Stimulated activated CD4-positive, alpha-beta T cell treated with anti-CD3 and anti-CD28 coated beads, Interleukin-1b, Interleukin-23, amount 100 ng/mL, for 24 hours (primary cell): ENCODE measurements at regions not wholly inside any gene's neighbourhood (a gene's known extent, or its start where the extent isn't known, plus 50 kb on each side); places are given as distances from the start of the nearest gene placed in this dataset.

ENCODE experiments used
- DNase-seq, 4 experiments: peaks; one replicate each; pipeline ENCODE4 v3.0.0-alpha.2; 2020; ENCODE audit warnings: low read depth in 4 of 4, low spot score in 1 of 4

DNA sequence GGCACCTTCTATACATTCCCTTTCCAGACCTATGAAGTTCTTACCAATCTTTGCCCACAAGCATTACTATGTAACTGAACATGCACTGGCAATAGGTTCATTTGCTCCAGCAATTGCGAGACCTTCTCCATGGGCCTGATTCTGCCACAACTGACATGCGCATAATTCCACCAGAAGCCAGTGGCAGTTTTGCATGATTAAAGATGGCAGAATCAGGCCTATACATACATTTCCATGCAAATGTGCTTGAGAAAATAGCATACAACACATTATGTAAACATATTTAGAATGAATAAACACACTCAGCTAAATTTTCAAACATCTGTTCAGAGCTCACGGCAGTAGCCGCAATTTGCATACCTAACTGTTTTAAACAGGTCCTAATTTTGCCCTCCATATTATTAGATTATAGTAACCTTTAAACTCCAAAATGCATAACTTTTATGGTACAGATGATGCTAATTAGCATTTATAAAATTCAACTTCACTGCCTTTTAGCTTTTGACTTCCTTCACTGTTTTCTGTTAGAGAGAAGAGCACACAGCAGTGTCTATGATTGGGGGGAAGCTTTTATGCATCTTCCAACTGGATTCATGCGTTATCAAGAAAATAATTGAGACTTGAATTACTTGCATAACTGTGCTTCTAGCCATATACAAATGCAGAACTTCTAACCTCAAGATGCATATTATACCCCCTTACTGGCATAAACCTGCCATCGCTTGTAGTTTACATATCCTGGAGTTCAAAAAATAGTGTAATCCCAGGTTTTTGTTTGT, 155.3 kb upstream of the CDH19 start:
- DNase-seq, result no peak

- DNase-seq, result no peak
These were observed 154.1 kb upstream of the CDH19 start for GRCh38 chr18:66757946-66758345.

DNA sequence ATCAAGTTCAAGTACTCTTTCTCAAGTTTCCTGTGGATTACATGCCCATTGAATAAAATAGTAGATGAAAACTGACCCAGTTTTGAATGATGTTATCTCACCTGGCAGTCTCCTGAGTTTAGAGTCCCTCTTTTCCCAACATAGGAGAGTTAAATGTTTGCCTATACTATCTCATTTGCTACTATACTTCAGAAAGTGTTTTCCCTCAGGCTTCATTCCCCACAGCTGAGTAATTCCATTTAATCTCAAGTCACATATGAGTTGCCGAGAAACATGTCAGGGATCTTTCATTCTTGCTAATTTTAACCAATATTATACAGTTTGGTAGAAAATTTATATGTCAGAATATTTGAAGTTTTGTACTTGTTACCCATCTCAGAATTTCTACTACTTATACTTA, 150.4 kb upstream of the CDH19 start:
- DNase-seq, result no peak

DNA sequence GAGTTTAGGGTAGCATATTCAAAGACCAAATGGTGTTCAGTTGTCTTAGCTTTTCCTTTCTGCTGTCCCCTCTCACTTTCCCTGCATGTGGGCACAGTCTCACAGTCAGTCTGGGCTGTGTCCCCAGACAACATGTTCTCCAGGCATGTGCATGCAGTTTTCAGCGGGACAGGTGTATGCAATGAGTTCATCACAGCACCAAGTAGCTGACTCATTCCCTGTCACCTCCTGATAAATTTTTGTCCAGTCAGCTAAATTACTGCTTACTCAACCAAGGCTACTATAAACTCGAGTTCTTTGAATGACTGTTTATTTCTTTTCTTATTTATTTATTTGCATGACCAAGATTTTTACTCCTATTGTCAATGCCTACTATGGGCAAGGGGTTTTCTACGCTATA, 148.8 kb upstream of the CDH19 start:
- no peak for DNase-seq

DNA sequence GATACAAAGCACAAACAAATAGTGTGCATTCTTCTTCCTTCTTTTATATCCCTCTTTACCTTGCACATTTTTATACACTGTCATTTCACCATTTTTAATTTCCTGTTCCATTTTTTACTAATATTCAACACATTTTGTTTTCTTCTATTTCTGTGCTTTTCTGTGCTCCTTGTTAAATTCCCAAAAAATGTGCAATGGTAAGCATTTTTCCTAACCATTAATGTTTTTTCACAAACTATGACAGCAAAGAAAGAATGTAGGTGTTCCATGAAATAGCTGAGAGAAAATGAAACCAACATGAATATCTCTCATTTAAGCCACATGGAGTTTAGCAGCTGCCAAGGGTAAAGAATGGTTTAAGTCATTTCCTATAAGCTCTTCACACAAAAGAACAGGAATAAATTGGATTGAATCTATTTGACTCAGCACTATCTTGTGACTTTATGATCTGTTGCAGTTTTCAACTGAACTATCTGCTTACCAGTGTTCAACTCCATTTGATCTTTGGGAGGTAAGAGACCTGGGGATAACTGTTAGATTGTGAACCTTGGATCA, 145.7 kb upstream of the CDH19 start:
- no peak for DNase-seq

- DNase-seq, result no peak
These were observed 145.1 kb upstream of the CDH19 start for GRCh38 chr18:66749030-66749429.

DNA sequence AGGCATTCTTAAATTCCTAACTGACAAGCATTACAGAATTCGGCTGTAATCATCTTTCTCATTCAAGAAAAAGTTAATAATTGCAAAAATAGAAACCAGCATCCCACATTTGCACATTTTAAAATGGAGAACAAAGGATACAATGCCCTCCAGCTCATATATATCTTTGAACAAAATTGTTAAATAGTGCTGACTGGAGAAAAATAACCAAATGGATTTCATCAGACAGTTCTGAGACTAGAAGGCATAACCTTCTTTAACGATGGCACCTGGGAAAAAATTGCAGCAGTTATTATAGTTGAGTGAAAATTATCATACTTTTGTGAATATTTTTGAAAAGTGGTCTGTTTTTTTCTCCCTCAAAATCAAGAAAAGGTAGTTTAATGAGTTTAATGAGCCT, 138.9 kb upstream of the CDH19 start:
- no peak for DNase-seq

- no peak for DNase-seq
These were observed 132.0 kb upstream of the CDH19 start for GRCh38 chr18:66735933-66736332.

DNA sequence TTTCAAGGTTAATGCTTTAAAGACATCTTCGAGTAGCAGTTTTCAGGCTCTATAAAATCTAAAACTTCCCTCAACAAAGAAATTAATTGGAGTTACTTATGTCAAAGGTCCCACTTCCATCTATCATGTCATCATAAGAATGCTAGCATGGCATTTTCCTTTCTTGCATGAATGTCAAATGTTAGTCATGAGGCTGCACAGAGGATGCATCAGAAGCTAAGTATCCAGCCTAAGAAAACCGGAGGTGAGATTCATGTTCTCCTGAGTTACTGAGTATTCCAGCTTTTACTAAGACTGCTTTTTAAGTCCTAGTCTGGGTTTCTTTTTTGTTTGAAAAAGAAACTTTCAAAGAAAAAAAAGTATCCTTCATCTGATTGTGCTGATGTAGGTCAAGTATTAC, 130.6 kb upstream of the CDH19 start:
- no peak for DNase-seq

DNA sequence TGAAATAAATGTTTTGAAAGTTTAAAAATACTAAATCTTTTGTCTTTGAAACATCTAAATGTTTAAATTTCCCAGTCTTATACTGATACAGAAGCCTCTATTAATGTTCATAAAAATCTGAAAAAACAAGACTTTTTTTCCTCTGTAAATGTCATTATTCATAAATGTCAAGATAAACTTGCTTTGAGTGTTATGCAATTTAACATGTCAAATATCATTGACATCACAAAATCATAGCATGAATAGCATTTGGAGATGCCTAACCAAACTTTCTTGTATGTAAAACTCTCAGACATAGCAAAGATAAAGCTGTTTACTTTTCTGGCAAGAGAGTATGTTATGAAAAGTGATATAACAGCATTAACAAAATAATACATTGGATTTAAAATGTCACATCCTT, 128.0 kb upstream of the CDH19 start:
- DNase-seq, result no peak

- DNase-seq, result no peak
These were observed 125.8 kb upstream of the CDH19 start for GRCh38 chr18:66729442-66730239.

DNA sequence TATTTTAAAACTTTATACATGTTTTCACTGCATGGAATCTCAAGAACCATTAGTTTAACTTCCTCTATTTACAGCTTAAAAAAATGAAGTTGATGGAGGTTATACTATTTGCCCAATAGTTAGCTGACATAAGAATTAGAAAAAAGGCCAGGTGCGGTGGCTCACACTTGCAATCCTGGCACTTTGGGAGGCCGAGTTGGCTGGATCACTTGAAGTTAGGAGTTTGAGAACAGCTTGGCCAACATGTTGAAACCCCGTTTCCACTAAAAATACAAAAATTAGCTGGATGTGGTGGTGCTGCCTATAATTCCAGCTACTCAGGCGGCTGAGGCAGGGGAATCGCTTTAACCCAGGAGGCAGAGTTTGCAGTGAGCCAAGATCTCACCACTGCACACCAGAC, 125.1 kb upstream of the CDH19 start:
- DNase-seq, result no peak

DNA sequence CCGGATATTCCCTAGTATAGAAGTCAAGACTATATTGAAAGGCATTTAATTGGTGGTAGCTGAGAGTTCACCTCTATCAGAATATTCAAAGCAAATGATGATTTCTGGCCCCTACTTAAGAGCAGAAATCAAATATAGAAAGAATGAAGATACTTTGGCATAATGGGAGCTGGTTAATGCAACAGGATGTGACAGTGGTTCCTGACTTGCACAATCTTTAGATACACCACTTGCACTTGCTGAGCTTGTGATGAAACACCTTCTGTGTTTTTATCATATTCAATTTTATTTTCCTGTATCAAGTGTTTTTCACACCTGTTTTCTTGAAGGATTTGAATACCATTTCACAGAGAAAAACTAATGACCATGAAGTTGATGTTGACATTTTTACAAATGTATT, 124.1 kb upstream of the CDH19 start:
- DNase-seq, result no peak

- DNase-seq, result no peak
These were observed 120.9 kb upstream of the CDH19 start for GRCh38 chr18:66724664-66725356.

DNA sequence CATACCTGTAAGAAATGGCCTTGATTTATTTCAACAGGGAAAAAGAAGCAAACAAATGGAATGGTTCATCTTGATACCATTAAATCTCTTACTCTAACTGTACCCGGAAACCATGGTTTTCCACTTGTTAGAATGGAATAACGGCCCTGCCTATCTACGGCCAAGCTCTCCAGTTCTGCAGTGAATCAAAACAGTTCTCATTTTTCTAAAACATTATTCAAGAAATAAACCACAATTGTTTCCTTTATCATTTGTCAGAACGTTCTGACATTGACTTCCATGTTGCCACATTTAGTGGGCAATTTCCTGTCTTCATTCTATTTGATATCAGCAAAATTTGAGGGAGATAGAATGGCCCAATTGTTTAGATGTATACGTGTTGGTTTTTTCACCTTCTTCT, 118.8 kb upstream of the CDH19 start:
- no peak for DNase-seq

GRCh38 chr18:66708646-66709045, 104.8 kb upstream of the CDH19 start:
- no peak for DNase-seq

DNA sequence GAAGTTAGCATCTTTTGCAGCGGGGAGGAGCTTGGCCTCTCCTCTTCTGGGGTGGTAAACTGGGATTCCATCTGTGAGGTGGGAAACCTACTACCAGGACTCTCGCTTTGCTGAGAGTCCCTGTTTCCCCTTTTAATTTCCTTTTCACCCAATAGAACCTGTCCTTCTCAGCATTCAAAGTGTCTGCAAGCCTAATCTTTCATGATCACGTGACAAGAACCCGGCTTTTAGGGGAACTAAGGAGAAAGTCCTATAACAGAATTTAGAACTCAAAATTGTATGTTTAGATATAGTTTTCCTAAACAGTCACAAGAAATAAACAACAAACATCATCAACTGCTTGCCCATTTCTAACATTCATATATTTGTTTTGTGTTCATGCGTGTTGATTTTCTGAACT, 103.6 kb upstream of the CDH19 start:
- no peak for DNase-seq

- DNase-seq, result no peak
These were observed 91.4 kb upstream of the CDH19 start for GRCh38 chr18:66695281-66695680.

DNA sequence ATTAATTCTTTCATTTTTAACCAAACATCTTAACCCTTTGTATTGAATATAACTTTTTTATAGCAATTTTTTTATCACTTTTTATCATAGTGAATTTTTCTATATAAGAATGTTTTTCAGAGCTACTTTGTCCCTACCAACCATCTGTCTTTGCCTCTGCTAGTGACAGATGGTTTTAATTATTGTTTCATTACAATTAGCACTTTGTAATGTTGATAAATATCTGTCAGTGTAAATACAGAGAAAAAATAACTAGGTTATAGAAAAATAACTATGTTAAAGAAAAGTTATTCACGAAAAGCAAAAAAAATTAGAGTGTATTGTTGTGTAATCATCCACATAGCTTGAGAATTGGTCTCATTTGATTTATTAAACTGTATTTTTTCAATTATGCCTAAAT, 91.0 kb upstream of the CDH19 start:
- no peak for DNase-seq

DNA sequence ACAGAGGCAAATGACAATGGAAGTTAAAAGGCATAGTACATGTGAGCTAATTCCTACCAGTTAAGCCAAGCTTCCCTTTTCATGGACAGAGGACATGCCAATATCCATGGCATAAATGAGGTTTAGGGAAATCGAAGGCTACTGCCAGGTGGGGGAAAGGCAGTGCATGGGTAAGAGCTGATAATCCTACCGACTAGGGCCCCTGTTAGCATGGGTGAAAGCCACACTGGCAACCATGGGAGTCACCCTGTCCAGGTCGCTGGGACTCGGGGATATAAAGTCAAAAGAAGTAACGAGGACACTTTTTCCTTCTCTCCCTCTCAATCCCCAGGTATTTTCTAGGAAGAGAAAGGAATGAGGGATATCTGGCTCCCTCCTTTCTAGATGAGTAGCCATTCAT, 83.7 kb upstream of the CDH19 start:
- DNase-seq, result no peak

DNA sequence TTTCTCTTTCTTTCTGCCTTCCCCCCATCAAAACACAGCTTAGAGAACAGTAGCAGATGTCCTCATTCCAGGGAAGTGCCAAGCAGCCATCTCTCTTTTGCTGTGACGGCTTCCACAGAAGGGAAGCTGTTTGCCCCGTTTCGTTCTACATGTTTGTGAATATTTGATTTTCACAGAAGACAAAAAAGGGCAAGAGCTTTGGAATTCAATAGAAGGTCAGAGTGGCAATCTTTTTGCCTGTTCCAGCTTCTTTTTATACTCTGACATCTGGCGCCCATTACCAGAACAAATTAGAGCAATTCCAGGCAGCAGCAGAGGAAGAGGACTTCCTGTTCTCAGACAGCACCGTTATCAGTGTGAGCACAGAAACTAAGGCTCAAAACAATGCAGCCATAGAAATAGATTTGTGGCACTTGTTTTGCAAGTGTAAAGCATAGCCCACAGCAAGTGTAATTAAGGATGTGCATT, 79.0 kb upstream of the CDH19 start:
- DNase-seq, result no peak

GRCh38 chr18:66676699-66677098, 72.8 kb upstream of the CDH19 start:
- no peak for DNase-seq
